Nephron (organoid): ENCODE measurements at regions not wholly inside any gene's neighbourhood (a gene's known extent, or its start where the extent isn't known, plus 50 kb on each side); places are given as distances from the start of the nearest gene placed in this dataset.

Experiments used
- H3K27ac Mint-ChIP-seq, 3 experiments: 2 replicates each; pipeline ENCODE4 v1.8.0; 2020; ENCODE audit warnings: mixed read lengths in 3 of 3, mild to moderate bottlenecking in 2 of 3, moderate library complexity in 1 of 3
- H3K27me3 Mint-ChIP-seq: 2 replicates; pipeline ENCODE4 v1.8.0; 2021; ENCODE audit warnings: low read depth, mild to moderate bottlenecking, moderate library complexity, mixed read lengths
- H3K36me3 Mint-ChIP-seq: 2 replicates; pipeline ENCODE4 v1.8.0; 2020; ENCODE audit warnings: low read depth, mixed read lengths
- H3K4me1 Mint-ChIP-seq: 2 replicates; pipeline ENCODE4 v1.8.0; 2020; ENCODE audit warnings: mixed read lengths
- H3K4me3 Mint-ChIP-seq, 3 experiments: 2 replicates each; pipeline ENCODE4 v1.8.0; 2020; ENCODE audit warnings: mild to moderate bottlenecking in 3 of 3, mixed read lengths in 3 of 3, moderate library complexity in 2 of 3
- H3K9me3 Mint-ChIP-seq: 2 replicates; pipeline ENCODE4 v1.8.0; 2020; ENCODE audit warnings: mixed read lengths
- CTCF ChIP-seq, 3 experiments: fragments of 200-600 bp; sonication (generic); IDR thresholded peaks; one replicate each; pipeline ENCODE4 v1.5.0; 2021; ENCODE audit warnings: antibody characterized with exemption in 3 of 3; ENCODE audit not compliant: unreplicated experiment in 3 of 3

DNA sequence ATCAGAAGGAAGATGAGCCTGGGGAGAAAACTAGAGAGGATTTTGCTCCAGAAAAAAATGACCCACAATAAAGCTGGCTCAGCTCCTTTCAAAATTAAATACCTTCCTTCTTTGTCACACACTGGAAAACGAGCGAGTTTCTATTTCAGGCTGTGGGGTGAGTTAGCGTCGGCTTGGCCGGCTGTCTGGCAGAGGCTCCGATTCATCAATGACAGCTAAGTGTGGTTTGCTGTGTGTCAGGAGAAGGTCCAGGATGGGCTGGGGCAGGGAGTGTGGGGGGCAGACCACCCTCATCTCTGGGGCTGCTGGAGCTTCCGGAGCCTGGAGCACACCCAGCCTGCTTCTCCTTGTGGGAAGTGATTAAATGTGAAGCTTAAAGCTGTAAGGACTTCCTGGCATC is 120.2 kb downstream of the ETS2 start:
- no peak for TF ChIP-seq CTCF (IDR thresholded peaks at IDR 0.05; ENCODE audit: unreplicated experiment in 3 of 3)
- H3K4me1 Mint-ChIP-seq: peaks cover 44% of the 10 kb centered on the region
- peaks cover 10% of the 10 kb centered on the region for H3K27me3 Mint-ChIP-seq
- peak overlapping the region; percentile 49 to 64 (median 61) for H3K4me3 Mint-ChIP-seq
- peak overlapping the region; percentile 47 to 96 (median 90) for H3K27ac Mint-ChIP-seq
- no peaks in the 10 kb centered on the region for H3K36me3 Mint-ChIP-seq
- H3K9me3 Mint-ChIP-seq: peaks cover 8% of the 10 kb centered on the region

DNA sequence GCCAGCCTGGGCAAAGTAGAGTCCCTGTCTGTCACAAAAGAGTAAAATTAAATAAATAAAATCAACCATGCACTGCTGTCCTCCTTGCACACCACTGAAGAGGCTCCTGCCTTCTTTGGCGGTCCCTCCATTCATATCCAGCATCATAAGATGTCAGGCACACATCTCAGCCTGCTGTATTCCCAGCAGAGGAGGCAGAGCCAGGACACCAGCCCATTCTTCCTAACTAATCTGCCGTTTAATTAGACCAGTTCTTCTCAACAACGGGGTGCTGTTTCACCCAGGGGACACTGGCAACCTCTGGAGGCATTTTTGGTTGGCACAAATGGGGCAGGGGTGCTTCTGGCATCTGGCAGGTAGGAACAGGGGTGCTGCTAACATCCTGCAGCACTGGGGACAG is 119.7 kb downstream of the ETS2 start:
- TF ChIP-seq CTCF (IDR thresholded peaks at IDR 0.05; ENCODE audit: unreplicated experiment in 3 of 3): no peak
- no peaks in the 10 kb centered on the region for H3K36me3 Mint-ChIP-seq
- H3K4me3 Mint-ChIP-seq: peak overlapping the region in 1 of 3 experiments; percentile 61
- peaks cover 8% of the 10 kb centered on the region for H3K9me3 Mint-ChIP-seq
- peak overlapping the region; percentile 47 to 96 (median 90) for H3K27ac Mint-ChIP-seq
- peaks cover 10% of the 10 kb centered on the region for H3K27me3 Mint-ChIP-seq
- H3K4me1 Mint-ChIP-seq: peaks cover 47% of the 10 kb centered on the region

GRCh38 chr21:38924954-38925353 is 119.2 kb downstream of the ETS2 start:
- H3K4me1 Mint-ChIP-seq: peaks cover 43% of the 10 kb centered on the region
- no peaks in the 10 kb centered on the region for H3K36me3 Mint-ChIP-seq
- peak overlapping the region in 1 of 3 experiments; percentile 90 for H3K27ac Mint-ChIP-seq

GRCh38 chr21:38923429-38923828 is 117.7 kb downstream of the ETS2 start:
- Mint-ChIP-seq H3K4me1 (peaks cover 53% of the 10 kb centered on the region), H3K36me3 (no peaks in the 10 kb centered on the region), H3K4me3 (no peak overlapping the region), H3K9me3 (peaks cover 2% of the 10 kb centered on the region), H3K27me3 (peaks cover 10% of the 10 kb centered on the region), H3K27ac (peak overlapping the region in 2 of 3 experiments; percentile 51 to 99)
- TF ChIP-seq CTCF (IDR thresholded peaks at IDR 0.05; ENCODE audit: unreplicated experiment in 3 of 3): no peak

More at GRCh38 chr21:38924954-38925353, 119.2 kb downstream of the ETS2 start:
- TF ChIP-seq CTCF (IDR thresholded peaks at IDR 0.05; ENCODE audit: unreplicated experiment in 3 of 3): no peak
- Mint-ChIP-seq H3K9me3 (peaks cover 8% of the 10 kb centered on the region), H3K27me3 (peaks cover 10% of the 10 kb centered on the region), H3K4me3 (no peak overlapping the region)

- Mint-ChIP-seq H3K4me3 (no peak overlapping the region), H3K27ac (peak overlapping the region in 2 of 3 experiments; percentile 61 to 99), H3K27me3 (peaks cover 8% of the 10 kb centered on the region), H3K36me3 (no peaks in the 10 kb centered on the region), H3K4me1 (peaks cover 53% of the 10 kb centered on the region), H3K9me3 (peaks cover 2% of the 10 kb centered on the region)
- TF ChIP-seq CTCF (IDR thresholded peaks at IDR 0.05; ENCODE audit: unreplicated experiment in 3 of 3): no peak
Measured at GRCh38 chr21:38922474-38923235, 116.9 kb downstream of the ETS2 start.
